Left cardiac atrium (tissue), 4 donors: ENCODE measurements at regions not wholly inside any gene's neighbourhood (a gene's known extent, or its start where the extent isn't known, plus 50 kb on each side); places are given as distances from the start of the nearest gene placed in this dataset.
A peak's percentile ranks its signal among the peaks of the same experiment; 100 is the strongest.

Experiments
- ATAC-seq, 2 donors: fragments of 200-7000 bp; cut with Tn5 transposase; one replicate each; pipeline ENCODE4 v1.9.1; 2020; ENCODE audit warnings: mild to moderate bottlenecking in 2 of 2, moderate library complexity in 2 of 2
- DNase-seq: peaks from one replicate; pipeline ENCODE4 v3.0.0-alpha.2; 2020
- intact Hi-C, 2 donors: fragments of 100-400 bp; cut with DNase I; formaldehyde crosslinking; loops; one replicate each; pipeline versions ENCODE4 v1.14.1 to v1.15.1; 2022 to 2023
- donor health status: DM: no; HTN: yes; CAD: no.
- donor health status: DM: no; HTN: yes; CAD: no; lungs with severe emphysema.
- donor health status: DM: yes; HTN: yes; CAD: no.
- donor health status: Dilated cardiomyopathy.

- intact Hi-C loops = no loop called here
Observed at GRCh38 chr4:100819505-100819904, 301.7 kb upstream of the EMCN start.

GRCh38 chr4:100816436-100817045 lies 298.7 kb upstream of the EMCN start:
- ATAC-seq (no peak), DNase-seq (no peak)
- intact Hi-C loops = no loop called here

More at GRCh38 chr4:100819505-100819904, 301.7 kb upstream of the EMCN start:
- no peak for ATAC-seq
- no peak for DNase-seq

- DNase-seq (no peak), ATAC-seq (no peak)
- intact Hi-C loops = no loop called here
Observed at GRCh38 chr4:100811046-100811445, 293.2 kb upstream of the EMCN start.

GRCh38 chr4:100809506-100809905 lies 291.7 kb upstream of the EMCN start:
- ATAC-seq = no peak
- DNase-seq = no peak
- intact Hi-C loops = no loop called here

- DNase-seq (no peak), ATAC-seq (no peak)
- intact Hi-C loops = no loop called here
Observed at GRCh38 chr4:100806988-100807387, 289.2 kb upstream of the EMCN start.

- intact Hi-C loops = no loop called here
- ATAC-seq = no peak
- no peak for DNase-seq
Observed at GRCh38 chr4:100805538-100805937, 287.7 kb upstream of the EMCN start.

GRCh38 chr4:100804576-100805360 lies 286.9 kb upstream of the EMCN start:
- DNase-seq (no peak), ATAC-seq (no peak)
- intact Hi-C loops = no loop called here

- DNase-seq (no peak), ATAC-seq (no peak)
- intact Hi-C loops = no loop called here
Observed at GRCh38 chr4:100803751-100804150, 285.9 kb upstream of the EMCN start.

- intact Hi-C loops = no loop called here
- ATAC-seq = no peak
- no peak for DNase-seq
Observed at GRCh38 chr4:100799761-100800539, 282.1 kb upstream of the EMCN start.

- no peak for DNase-seq
- intact Hi-C loops = no loop called here
- ATAC-seq = no peak
Observed at GRCh38 chr4:100797791-100798190, 280.0 kb upstream of the EMCN start.

- intact Hi-C loops = no loop called here
- ATAC-seq (no peak), DNase-seq (no peak)
Observed at GRCh38 chr4:100797356-100797755, 279.5 kb upstream of the EMCN start.

- intact Hi-C loops = no loop called here
- ATAC-seq (peak in 1 of 2 donors; percentile 18), DNase-seq (no peak)
Observed at GRCh38 chr4:100796332-100796731, 278.5 kb upstream of the EMCN start.

GRCh38 chr4:100795581-100795980 lies 277.8 kb upstream of the EMCN start:
- DNase-seq = no peak
- intact Hi-C loops = no loop called here
- no peak for ATAC-seq

- DNase-seq (no peak), ATAC-seq (no peak)
- intact Hi-C loops = no loop called here
Observed at GRCh38 chr4:100790836-100791615, 273.2 kb upstream of the EMCN start.

- intact Hi-C loops = no loop called here
- ATAC-seq (no peak), DNase-seq (no peak)
Observed at GRCh38 chr4:100789991-100790390, 272.2 kb upstream of the EMCN start.

- ATAC-seq = no peak
- intact Hi-C loops = no loop called here
Observed at GRCh38 chr4:100786481-100786880, 268.7 kb upstream of the EMCN start.

GRCh38 chr4:100782356-100782755 lies 264.5 kb upstream of the EMCN start:
- DNase-seq = no peak
- intact Hi-C loops = no loop called here
- no peak for ATAC-seq

More at GRCh38 chr4:100786481-100786880, 268.7 kb upstream of the EMCN start:
- no peak for DNase-seq

- intact Hi-C loops = no loop called here
- DNase-seq (no peak), ATAC-seq (no peak)
Observed at GRCh38 chr4:100781435-100781834, 263.6 kb upstream of the EMCN start.

- intact Hi-C loops = no loop called here
- ATAC-seq (no peak), DNase-seq (no peak)
Observed at GRCh38 chr4:100780126-100780525, 262.3 kb upstream of the EMCN start.

- intact Hi-C loops = no loop called here
- DNase-seq = no peak
- no peak for ATAC-seq
Observed at GRCh38 chr4:100778431-100778830, 260.6 kb upstream of the EMCN start.
